ENCODE measurements at regions not wholly inside any gene's neighbourhood (a gene's known extent, or its start where the extent isn't known, plus 50 kb on each side); places are given as distances from the start of the nearest gene placed in this dataset.

DNA sequence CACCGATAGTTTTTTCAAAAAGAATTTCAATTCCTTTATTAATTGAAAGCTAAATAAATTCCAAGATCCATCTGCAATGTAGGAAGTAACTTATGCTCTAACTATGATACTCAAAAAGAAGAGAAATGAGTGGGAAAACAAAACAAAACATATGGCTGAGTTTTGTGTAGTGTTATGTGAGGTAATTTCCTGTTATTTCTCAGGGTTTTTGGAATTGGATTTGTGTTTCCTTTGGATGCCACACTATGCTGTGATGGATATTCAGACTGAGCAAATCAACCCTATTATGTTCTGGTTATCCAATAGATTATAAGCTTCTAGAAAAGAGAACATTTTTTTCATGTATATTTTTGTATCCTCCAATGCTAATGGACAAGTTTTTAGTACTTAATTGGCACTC, 73.4 kb upstream of the RAPGEF2 start:
- TF ChIP-seq EZH2phosphoT487 (IDR thresholded peaks at IDR 0.05; ENCODE audit: low read depth, severe bottlenecking, unreplicated experiment) (no peak), EZH2 (IDR thresholded peaks at IDR 0.05; ENCODE audit: borderline replicate concordance) (no peak)
